BE2C (cell line): ENCODE measurements at regions not wholly inside any gene's neighbourhood (a gene's known extent, or its start where the extent isn't known, plus 50 kb on each side); places are given as distances from the start of the nearest gene placed in this dataset.

Experiments
- DNase-seq: peaks from one replicate; pipeline ENCODE4 v3.0.0-alpha.2; 2020
- H3K27me3 ChIP-seq: fragments of 250-450 bp; sonication (Bioruptor Pico); 2 replicates; pipeline ENCODE4 v1.5.1; 2020; ENCODE audit warnings: mild to moderate bottlenecking
- H3K36me3 ChIP-seq: fragments of 250-450 bp; sonication (Bioruptor Pico); 2 replicates; pipeline ENCODE4 v1.5.1; 2020; ENCODE audit warnings: mild to moderate bottlenecking
- H3K4me1 ChIP-seq: fragments of 250-450 bp; sonication (Bioruptor Pico); 2 replicates; pipeline ENCODE4 v1.5.1; 2020
- H3K4me3 ChIP-seq: 2 replicates; pipeline ENCODE4 v1.5.1; 2011; ENCODE audit warnings: low read depth, low read length
- H3K9me3 ChIP-seq: fragments of 250-450 bp; sonication (Bioruptor Pico); 2 replicates; pipeline ENCODE4 v1.5.1; 2020
- TF ChIP-seq, protein P1 (sequence below): IDR thresholded peaks from 2 replicates; pipeline ENCODE4 v1.5.1; 2012; ENCODE audit warnings: mild to moderate bottlenecking, low read depth, low read length

DNA sequence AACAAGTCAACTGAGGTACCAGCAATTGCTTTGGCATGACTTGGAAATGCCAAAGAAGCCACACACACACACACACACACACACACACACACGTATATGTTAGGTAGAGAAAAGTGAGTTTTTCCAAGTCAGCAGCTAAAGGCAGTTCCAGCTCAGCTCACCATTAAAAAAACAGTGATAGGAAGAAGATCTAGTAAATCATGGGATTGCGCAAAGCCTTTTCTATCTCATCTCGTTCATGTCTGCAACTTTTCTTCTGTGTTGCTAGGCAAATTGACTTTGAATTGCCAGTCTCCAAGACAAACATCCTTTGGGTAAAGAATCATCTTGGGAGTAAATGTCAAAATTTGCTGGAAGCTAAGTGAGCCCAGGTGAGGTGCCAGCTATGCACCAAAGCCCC lies 500.1 kb downstream of the ENC1 start:
- no peaks in the 10 kb centered on the region for H3K9me3 ChIP-seq
- H3K4me1 ChIP-seq, result no peaks in the 10 kb centered on the region
- no peak overlapping the region for H3K4me3 ChIP-seq
- no peak for DNase-seq
- TF ChIP-seq, protein P1, sequence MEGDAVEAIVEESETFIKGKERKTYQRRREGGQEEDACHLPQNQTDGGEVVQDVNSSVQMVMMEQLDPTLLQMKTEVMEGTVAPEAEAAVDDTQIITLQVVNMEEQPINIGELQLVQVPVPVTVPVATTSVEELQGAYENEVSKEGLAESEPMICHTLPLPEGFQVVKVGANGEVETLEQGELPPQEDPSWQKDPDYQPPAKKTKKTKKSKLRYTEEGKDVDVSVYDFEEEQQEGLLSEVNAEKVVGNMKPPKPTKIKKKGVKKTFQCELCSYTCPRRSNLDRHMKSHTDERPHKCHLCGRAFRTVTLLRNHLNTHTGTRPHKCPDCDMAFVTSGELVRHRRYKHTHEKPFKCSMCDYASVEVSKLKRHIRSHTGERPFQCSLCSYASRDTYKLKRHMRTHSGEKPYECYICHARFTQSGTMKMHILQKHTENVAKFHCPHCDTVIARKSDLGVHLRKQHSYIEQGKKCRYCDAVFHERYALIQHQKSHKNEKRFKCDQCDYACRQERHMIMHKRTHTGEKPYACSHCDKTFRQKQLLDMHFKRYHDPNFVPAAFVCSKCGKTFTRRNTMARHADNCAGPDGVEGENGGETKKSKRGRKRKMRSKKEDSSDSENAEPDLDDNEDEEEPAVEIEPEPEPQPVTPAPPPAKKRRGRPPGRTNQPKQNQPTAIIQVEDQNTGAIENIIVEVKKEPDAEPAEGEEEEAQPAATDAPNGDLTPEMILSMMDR, result no peak
- H3K27me3 ChIP-seq, result no peaks in the 10 kb centered on the region
- no peaks in the 10 kb centered on the region for H3K36me3 ChIP-seq

DNA sequence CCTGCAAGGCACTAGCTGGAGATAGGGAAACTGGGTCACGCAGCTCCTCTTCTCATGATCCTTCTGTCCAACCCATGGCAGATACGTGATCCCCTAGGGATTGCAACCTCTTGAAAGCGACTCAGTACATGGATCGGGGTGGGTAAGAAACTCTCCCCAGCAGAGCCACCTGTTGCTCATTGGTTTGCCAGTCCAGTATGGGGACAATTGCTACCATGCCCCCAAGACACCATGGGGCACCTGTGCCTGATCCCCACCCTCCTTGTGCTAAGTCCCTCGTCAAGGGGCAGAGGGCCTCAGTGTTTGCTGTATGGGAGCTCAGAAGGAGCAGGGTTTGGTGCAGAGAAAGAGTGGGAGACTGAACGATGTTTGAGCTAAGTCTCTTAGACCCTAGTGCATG lies 500.9 kb downstream of the ENC1 start:
- no peak overlapping the region for H3K4me3 ChIP-seq
- no peaks in the 10 kb centered on the region for H3K4me1 ChIP-seq
- no peaks in the 10 kb centered on the region for H3K27me3 ChIP-seq
- H3K9me3 ChIP-seq, result no peaks in the 10 kb centered on the region
- H3K36me3 ChIP-seq, result no peaks in the 10 kb centered on the region
- TF ChIP-seq, protein P1, result no peak
- no peak for DNase-seq

DNA sequence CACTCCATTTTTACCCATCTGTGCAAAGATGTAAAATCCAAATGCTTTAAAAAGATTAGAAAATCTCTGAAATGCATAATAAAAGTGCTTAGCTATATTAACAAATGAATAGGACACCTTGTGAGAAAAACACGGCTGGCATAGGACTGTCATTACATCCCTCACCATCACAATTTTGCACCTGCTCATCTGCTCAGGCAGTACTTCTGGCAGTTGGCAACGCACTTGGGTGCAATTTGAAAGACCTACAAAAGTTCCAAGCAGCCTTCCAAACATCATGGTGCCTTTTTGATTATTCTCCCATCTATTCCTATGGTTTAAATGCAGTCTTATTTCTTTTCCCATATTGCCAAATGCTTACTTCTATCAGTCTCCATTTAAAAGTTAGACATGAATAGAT lies 501.8 kb downstream of the ENC1 start:
- no peak for DNase-seq
- Histone ChIP-seq H3K9me3 (no peaks in the 10 kb centered on the region), H3K4me3 (no peak overlapping the region), H3K27me3 (no peaks in the 10 kb centered on the region), H3K36me3 (no peaks in the 10 kb centered on the region), H3K4me1 (no peaks in the 10 kb centered on the region)
- TF ChIP-seq, protein P1, result no peak

DNA sequence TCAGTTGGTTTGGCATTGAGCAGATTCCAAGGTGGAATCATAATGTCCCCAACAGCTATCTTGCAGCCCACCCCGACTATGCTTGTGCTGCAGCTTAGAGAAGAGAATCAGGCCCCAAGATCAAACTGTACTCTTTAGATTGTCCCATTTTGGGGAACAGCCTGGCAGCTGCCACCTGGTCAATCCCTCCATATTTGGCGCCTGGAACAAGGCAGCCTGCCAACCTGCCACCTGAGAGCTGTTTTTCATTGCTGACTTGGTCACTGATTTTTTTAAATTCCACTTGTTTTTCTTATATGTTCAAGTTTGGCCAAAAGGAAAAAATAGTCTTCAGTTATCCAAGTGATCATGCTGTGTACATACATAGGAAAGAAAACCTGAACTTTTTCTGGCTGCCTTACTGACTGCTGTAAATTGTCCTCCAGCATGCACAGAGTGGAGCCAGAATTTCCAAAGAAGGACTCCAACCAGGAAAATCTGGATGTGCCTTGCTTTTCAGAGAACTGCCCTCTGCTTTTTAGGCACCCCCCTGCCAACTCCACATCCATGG lies 504.2 kb downstream of the ENC1 start:
- no peak overlapping the region for H3K4me3 ChIP-seq
- DNase-seq, result no peak
- H3K36me3 ChIP-seq, result no peaks in the 10 kb centered on the region
- peaks cover 16% of the 10 kb centered on the region for H3K4me1 ChIP-seq
- TF ChIP-seq, protein P1, result no peak
- H3K9me3 ChIP-seq, result no peaks in the 10 kb centered on the region
- no peaks in the 10 kb centered on the region for H3K27me3 ChIP-seq

DNA sequence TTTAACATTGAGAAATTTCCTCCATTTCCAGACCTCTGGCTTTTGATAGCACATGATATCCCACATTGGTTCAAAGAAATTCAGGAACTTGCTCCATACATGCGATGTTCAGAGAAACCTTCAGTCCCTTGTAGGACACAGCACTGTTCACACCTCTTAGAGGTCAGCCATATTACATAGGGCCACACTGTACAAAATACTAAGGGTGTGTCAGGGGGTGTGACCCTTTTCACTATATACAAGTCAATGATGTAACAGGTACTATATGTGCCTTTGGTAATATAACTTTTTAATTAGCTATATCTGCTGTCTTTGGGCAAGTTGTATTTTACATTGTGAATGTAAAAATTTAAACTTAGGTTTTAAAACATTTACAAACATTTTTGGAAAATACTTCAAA lies 505.5 kb downstream of the ENC1 start:
- no peak for DNase-seq
- H3K9me3 ChIP-seq, result no peaks in the 10 kb centered on the region
- no peak overlapping the region for H3K4me3 ChIP-seq
- no peaks in the 10 kb centered on the region for H3K36me3 ChIP-seq
- TF ChIP-seq, protein P1, result no peak
- peaks cover 26% of the 10 kb centered on the region for H3K4me1 ChIP-seq
- H3K27me3 ChIP-seq, result no peaks in the 10 kb centered on the region

DNA sequence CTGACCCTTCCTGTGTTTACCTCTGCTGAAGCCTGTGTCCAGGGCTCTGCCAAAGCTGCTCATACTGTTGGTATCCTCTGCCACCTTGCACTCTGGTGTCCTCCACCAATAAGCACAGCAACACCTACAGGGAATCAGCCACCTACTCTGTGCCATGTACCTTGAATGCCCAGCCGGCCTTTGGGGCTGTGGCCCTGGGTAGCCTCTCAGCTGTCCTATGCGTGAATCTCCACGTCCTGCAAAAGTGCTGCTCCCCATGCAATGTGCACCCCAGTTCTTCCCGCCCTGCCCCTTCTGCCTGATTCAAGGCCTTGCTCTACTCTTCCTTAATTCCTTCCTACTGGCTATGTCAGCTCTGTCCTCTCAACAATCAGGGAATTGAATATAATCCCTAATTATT lies 506.5 kb downstream of the ARHGEF28 start:
- DNase-seq, result no peak
- Histone ChIP-seq H3K4me3 (no peak overlapping the region), H3K27me3 (no peaks in the 10 kb centered on the region), H3K36me3 (no peaks in the 10 kb centered on the region), H3K4me1 (peaks cover 50% of the 10 kb centered on the region), H3K9me3 (no peaks in the 10 kb centered on the region)
- TF ChIP-seq, protein P1, result no peak
